PFSK-1 (cell line): ENCODE measurements at regions not wholly inside any gene's neighbourhood (a gene's known extent, or its start where the extent isn't known, plus 50 kb on each side); places are given as distances from the start of the nearest gene placed in this dataset.

Experiments used
- FOXP2 ChIP-seq: optimal IDR thresholded peaks from 2 replicates; pipeline ENCODE3; 2011; ENCODE audit warnings: borderline replicate concordance, control low read depth, inconsistent platforms; ENCODE audit not compliant: insufficient read depth; ENCODE audit errors: extremely low read length, extremely low read depth
- POLR2AphosphoS5 ChIP-seq: IDR thresholded peaks from 2 replicates; pipeline ENCODE4 v1.6.1; 2012; ENCODE audit warnings: low read depth, mild to moderate bottlenecking, control low read depth, low read length, moderate library complexity
- SIN3A ChIP-seq: IDR thresholded peaks from 2 replicates; pipeline ENCODE4 v1.6.1; 2012; ENCODE audit warnings: mild to moderate bottlenecking, low read length, moderate library complexity, borderline replicate concordance; ENCODE audit not compliant: insufficient read depth
- TAF1 ChIP-seq: IDR thresholded peaks from 2 replicates; pipeline ENCODE4 v1.6.1; 2012; ENCODE audit warnings: low read length, control low read depth, borderline replicate concordance; ENCODE audit not compliant: insufficient read depth
- TF ChIP-seq, protein P1 (sequence below), 2 experiments: IDR thresholded peaks; 2 replicates each; pipeline versions ENCODE4 v1.6.1 to v1.8.0; 2011 to 2012; ENCODE audit warnings: low read depth in 2 of 2, low read length in 2 of 2, control low read depth in 1 of 2, inconsistent platforms in 1 of 2, mild to moderate bottlenecking in 1 of 2, moderate library complexity in 1 of 2; ENCODE audit not compliant: insufficient read depth in 1 of 2

DNA sequence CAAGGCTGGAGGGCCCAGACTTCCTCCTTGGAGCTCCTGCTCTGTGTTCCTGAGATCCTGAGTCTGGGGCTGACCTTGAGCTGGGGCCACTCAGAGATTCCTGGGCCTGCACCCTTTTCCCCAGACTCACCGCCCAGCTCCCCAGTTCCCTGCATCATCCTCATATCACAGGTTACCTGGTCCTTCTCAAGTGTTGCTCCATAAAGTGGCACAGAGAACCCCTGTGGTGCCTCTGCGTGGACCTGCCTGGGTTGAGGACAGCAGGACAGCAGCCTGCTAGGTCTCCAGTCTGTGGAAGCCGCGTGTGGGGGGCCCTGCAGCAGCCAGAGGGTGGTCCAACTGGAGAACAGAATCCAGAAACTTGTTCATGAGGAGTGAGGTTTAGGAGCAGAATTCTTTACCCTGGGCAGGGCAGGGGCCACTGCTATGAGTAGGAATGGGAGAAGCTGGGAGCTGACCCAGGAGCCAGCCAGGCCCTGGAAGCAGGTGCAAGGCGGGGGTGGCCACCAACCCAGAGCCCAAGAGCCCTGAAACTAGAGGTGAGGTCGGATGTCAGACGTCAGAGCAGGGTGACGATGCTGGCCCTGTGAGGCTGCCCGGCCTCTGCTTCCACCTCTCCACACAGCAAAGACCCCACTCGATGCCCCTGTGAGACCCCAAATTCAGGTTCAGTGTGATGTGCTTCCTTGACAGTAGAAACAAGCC lies 299.4 kb downstream of the TCERG1L start:
- TF ChIP-seq, protein P1, sequence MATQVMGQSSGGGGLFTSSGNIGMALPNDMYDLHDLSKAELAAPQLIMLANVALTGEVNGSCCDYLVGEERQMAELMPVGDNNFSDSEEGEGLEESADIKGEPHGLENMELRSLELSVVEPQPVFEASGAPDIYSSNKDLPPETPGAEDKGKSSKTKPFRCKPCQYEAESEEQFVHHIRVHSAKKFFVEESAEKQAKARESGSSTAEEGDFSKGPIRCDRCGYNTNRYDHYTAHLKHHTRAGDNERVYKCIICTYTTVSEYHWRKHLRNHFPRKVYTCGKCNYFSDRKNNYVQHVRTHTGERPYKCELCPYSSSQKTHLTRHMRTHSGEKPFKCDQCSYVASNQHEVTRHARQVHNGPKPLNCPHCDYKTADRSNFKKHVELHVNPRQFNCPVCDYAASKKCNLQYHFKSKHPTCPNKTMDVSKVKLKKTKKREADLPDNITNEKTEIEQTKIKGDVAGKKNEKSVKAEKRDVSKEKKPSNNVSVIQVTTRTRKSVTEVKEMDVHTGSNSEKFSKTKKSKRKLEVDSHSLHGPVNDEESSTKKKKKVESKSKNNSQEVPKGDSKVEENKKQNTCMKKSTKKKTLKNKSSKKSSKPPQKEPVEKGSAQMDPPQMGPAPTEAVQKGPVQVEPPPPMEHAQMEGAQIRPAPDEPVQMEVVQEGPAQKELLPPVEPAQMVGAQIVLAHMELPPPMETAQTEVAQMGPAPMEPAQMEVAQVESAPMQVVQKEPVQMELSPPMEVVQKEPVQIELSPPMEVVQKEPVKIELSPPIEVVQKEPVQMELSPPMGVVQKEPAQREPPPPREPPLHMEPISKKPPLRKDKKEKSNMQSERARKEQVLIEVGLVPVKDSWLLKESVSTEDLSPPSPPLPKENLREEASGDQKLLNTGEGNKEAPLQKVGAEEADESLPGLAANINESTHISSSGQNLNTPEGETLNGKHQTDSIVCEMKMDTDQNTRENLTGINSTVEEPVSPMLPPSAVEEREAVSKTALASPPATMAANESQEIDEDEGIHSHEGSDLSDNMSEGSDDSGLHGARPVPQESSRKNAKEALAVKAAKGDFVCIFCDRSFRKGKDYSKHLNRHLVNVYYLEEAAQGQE (IDR thresholded peaks at IDR 0.05; ENCODE audit: insufficient read depth in 1 of 2, low read depth in 2 of 2, low read length in 2 of 2) = no peak
- TF ChIP-seq TAF1 = no peak
- no peak for TF ChIP-seq FOXP2
- TF ChIP-seq SIN3A = no peak
- TF ChIP-seq POLR2AphosphoS5 = no peak

DNA sequence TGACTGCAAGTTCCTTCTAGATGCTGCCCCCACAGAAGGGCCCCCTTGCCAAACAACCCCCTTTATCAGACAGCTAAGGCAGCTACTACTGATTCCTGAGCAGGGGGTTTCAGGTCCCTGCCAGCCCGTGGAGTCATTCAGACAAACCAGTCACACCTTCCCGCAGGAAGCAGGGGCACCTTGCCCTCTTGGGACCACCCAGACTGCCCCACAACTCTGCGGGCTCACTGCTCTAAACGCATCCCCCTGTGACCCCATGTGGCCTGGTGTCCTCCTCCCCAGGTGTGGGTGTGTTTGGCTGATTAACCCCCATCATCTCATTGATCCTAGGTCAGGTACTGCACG lies 298.9 kb downstream of the TCERG1L start:
- no peak for TF ChIP-seq POLR2AphosphoS5
- no peak for TF ChIP-seq TAF1
- TF ChIP-seq, protein P1 (IDR thresholded peaks at IDR 0.05; ENCODE audit: insufficient read depth in 1 of 2, low read depth in 2 of 2, low read length in 2 of 2) = no peak
- TF ChIP-seq SIN3A = no peak
- no peak for TF ChIP-seq FOXP2

DNA sequence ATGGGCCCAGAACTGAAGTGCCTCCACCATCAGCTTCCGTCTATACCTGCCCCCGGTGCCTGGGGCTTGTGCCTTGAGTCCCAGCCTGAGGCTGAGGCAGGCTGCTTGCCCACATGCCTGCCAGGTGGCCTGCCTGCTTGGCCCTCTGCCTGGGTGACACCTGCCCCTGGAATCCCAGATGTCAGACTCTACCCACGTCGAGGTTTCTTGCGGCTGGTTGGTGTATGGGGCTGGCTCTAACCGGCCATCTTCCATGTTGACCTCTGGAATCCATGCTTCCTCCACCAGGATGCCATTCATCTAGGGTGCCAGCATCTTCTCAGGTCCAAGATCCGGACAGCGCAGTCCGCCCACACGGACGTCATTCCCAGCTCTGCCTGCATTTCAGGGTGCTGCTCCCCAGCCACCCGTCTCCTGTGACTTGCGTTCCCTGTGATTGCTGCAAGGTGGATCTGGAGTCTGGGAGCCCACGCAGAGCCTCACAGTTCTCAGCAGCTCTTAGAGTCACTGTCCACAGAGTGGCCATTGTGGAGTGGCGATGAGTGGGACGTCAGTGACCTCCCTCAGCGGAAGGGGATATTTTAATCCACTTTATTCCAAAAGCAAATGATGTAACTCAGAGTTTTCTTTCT lies 298.1 kb downstream of the TCERG1L start:
- no peak for TF ChIP-seq SIN3A
- TF ChIP-seq FOXP2 = no peak
- TF ChIP-seq, protein P1 (IDR thresholded peaks at IDR 0.05; ENCODE audit: insufficient read depth in 1 of 2, low read depth in 2 of 2, low read length in 2 of 2) = no peak
- TF ChIP-seq POLR2AphosphoS5 = no peak
- no peak for TF ChIP-seq TAF1

DNA sequence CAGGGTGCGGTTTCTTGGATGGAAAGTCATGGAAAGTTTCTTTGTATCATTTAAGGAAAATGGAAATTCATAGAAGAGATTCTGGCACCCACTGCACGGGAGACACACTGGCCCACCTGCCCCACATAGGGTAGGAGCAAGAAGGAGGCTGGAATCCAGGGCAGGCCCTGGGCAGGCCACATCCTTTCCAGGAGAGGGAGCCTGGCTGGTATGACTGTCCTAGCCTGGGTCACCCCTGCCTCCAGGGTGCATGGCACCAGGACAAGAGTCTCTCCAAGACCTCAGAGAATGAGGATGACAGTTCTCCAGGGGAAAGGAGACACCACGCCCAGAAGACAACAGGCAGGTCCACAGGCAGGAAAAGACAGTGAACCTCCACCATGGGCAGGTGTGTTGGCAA lies 297.2 kb downstream of the TCERG1L start:
- TF ChIP-seq POLR2AphosphoS5 (no peak), TAF1 (no peak), FOXP2 (no peak), SIN3A (no peak)
- TF ChIP-seq, protein P1 (IDR thresholded peaks at IDR 0.05; ENCODE audit: insufficient read depth in 1 of 2, low read depth in 2 of 2, low read length in 2 of 2) = no peak

DNA sequence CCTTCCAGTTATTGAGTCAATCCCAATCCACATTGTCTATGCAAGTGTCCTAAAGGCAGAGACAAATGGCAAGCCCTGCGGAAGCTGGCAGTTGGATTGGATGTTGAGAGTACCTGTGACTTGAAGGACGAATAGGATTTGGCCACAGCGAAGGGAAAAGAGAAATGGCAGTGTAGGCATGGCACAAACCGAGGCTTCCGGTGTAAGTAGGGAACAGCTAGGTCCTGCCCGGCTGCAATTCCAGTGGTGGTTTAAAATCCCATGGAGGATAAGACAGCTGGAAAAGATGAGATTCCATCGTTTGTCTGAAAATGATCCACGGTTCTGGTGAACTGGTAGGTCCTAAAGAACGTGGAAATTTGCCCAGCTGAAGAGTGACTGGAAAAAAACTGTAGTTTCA lies 296.2 kb downstream of the TCERG1L start:
- TF ChIP-seq, protein P1 (IDR thresholded peaks at IDR 0.05; ENCODE audit: insufficient read depth in 1 of 2, low read depth in 2 of 2, low read length in 2 of 2) = no peak
- no peak for TF ChIP-seq POLR2AphosphoS5
- TF ChIP-seq SIN3A = no peak
- TF ChIP-seq TAF1 = no peak
- no peak for TF ChIP-seq FOXP2
